22Rv1 (cell line): ENCODE measurements at regions not wholly inside any gene's neighbourhood (a gene's known extent, or its start where the extent isn't known, plus 50 kb on each side); places are given as distances from the start of the nearest gene placed in this dataset.
"Not testable (repeated sequence)": the region's sequence is repeated elsewhere in the genome, so short reads cannot be mapped to it uniquely, and the experiment has no call there.

Source experiments
- H3K27ac ChIP-seq: fragments of 450-650 bp; 2 replicates; pipeline ENCODE4 v1.5.1; 2017
- CTCF ChIP-seq: fragments of 450-650 bp; IDR thresholded peaks from 2 replicates; pipeline ENCODE4 v1.5.1; 2017; ENCODE audit warnings: mild to moderate bottlenecking
- ZFX ChIP-seq: fragments of 450-650 bp; IDR thresholded peaks from 2 replicates; pipeline ENCODE4 v1.6.1; 2017; ENCODE audit warnings: antibody characterized with exemption, borderline replicate concordance

- TF ChIP-seq ZFX, result no peak
- TF ChIP-seq CTCF, result no peak
- H3K27ac ChIP-seq, result no peak overlapping the region
Measured at GRCh38 chr17:68097161-68097805, 61.7 kb downstream of the KPNA2 start.

- not testable (repeated sequence) for H3K27ac ChIP-seq
Measured at GRCh38 chr17:68099341-68099753, 63.8 kb downstream of the KPNA2 start.

DNA sequence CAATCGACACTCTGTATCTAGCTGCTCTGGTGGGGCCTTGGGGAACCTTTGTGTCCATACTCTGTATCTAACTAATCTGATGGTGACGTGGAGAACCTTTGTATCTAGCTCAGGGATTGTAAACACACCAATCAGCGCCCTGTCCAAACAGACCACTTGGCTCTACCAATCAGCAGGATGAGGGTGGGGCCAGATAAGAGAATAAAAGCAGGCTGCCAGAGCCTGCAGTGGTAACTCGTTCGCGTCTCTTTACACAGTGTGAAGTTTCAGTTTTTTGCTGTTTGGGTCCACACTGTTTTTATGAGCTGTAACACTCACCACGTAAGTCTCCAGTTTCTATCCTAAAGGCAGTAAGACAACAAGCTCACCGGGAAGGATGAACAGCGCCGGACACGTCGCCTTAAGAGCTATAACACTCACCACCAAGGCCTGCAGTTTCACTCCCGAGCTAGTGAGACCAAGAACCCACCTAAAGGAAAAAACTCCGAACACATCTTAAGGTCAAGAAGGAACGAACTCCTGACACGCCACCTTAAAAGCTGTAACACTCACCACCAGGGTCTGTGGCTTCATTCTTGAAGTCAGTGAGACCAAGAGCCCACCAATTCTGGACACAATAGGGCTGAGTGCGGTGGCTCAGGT is 64.6 kb downstream of the KPNA2 start:
- TF ChIP-seq ZFX (no peak), CTCF (no peak)
- H3K27ac ChIP-seq, result no peak overlapping the region

- peak overlapping the region; percentile 80 for H3K27ac ChIP-seq
- no peak for TF ChIP-seq CTCF
- no peak for TF ChIP-seq ZFX
Measured at GRCh38 chr17:68101075-68101986, 65.8 kb downstream of the KPNA2 start.

GRCh38 chr17:68101987-68102314 is 66.4 kb downstream of the KPNA2 start:
- peak overlapping the region; percentile 80 for H3K27ac ChIP-seq
- TF ChIP-seq CTCF (no peak), ZFX (no peak)

DNA sequence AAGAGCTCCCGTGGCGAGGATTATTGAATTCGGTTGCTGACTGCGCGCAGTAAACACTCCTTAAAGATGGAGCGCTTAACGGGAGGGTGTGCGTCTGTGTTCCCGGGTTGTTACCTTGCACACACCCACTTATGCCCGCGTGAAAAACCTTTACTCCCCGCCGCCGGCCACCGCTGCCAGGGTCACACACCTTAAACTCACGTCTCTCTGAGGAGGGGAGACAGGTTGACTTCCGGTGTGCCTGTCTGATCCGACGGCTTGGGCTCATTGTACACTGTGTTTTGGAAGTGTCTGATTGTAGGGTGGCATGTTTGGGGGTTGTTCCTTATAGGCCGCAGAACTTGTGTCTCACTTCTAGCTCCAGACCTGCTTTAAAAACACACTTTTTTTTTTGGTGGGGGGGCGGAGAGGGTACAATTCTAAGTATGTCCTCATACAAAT is 66.8 kb downstream of the KPNA2 start:
- TF ChIP-seq CTCF, result no peak
- no peak for TF ChIP-seq ZFX
- H3K27ac ChIP-seq, result peak overlapping the region; percentile 80

GRCh38 chr17:68103148-68103547 is 67.6 kb downstream of the KPNA2 start:
- H3K27ac ChIP-seq, result no peak overlapping the region
- TF ChIP-seq ZFX (no peak), CTCF (no peak)
